ENCODE measurements at regions not wholly inside any gene's neighbourhood (a gene's known extent, or its start where the extent isn't known, plus 50 kb on each side); places are given as distances from the start of the nearest gene placed in this dataset.
"Not testable (repeated sequence)": the region's sequence is repeated elsewhere in the genome, so short reads cannot be mapped to it uniquely, and the experiment has no call there.

DNA sequence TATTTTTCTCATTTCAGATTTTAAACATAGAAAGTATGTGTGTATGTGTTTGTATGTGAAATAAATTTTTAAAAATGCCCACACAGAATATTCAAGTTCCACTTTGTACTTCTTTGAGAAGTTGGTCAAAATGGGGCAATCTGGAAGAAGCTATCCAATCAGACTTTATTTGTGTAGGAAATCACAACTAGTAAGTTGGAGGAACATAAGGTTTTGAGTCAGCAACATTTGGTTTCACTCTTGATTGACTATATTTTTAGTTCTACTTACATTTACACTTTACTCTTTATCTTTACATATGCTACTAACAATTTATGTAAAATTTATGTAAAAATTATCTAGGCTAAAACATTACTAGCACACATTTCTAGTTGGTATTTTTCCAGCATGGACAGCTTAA lies 128.1 kb downstream of the ATXN7L3B start:
- in situ Hi-C loops (cut with HindIII; ENCODE audit: low sequenced_read_pairs) = no loop called here
- no peak overlapping the region for H3K4me3 ChIP-seq (ENCODE audit: low read depth, low read length)
- TF ChIP-seq, protein P1, sequence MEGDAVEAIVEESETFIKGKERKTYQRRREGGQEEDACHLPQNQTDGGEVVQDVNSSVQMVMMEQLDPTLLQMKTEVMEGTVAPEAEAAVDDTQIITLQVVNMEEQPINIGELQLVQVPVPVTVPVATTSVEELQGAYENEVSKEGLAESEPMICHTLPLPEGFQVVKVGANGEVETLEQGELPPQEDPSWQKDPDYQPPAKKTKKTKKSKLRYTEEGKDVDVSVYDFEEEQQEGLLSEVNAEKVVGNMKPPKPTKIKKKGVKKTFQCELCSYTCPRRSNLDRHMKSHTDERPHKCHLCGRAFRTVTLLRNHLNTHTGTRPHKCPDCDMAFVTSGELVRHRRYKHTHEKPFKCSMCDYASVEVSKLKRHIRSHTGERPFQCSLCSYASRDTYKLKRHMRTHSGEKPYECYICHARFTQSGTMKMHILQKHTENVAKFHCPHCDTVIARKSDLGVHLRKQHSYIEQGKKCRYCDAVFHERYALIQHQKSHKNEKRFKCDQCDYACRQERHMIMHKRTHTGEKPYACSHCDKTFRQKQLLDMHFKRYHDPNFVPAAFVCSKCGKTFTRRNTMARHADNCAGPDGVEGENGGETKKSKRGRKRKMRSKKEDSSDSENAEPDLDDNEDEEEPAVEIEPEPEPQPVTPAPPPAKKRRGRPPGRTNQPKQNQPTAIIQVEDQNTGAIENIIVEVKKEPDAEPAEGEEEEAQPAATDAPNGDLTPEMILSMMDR (IDR thresholded peaks at IDR 0.05; ENCODE audit: low read depth, low read length, missing control alignments) = no peak
- DNase-seq (ENCODE audit: low read depth) = no peak

- TF ChIP-seq, protein P1 (IDR thresholded peaks at IDR 0.05; ENCODE audit: low read depth, low read length, missing control alignments) = no peak
- H3K4me3 ChIP-seq (ENCODE audit: low read depth, low read length) = no peak overlapping the region
- in situ Hi-C loops (cut with HindIII; ENCODE audit: low sequenced_read_pairs) = no loop called here
- DNase-seq (ENCODE audit: low read depth) = no peak
Measured at GRCh38 chr12:74671421-74671820, 133.8 kb downstream of the ATXN7L3B start.

DNA sequence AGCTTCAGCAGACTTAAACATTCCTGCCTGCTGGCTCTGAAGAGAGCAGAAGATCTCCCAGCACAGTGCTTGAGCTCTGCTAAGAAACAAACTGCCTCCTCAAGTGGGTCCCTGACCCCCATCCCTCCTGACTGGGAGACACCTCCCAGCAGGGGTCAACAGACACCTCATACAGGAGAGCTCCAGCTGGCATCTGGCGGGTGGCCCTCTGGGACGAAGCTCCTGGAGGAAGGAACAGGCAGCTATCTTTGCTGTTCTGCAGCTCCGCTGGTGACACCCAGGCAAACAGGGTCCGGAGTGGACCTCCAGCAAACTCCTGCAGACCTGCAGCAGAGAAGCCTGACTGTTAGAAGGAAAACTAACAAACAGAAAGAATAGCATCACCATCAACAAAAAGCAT lies 139.3 kb downstream of the ATXN7L3B start:
- in situ Hi-C loops (cut with HindIII; ENCODE audit: low sequenced_read_pairs) = loop anchor here (25.0 kb wide), 1 partner anchor 810 kb away; the partner anchor contains the start of gene GLIPR1
- not testable (repeated sequence) for DNase-seq (ENCODE audit: low read depth); H3K4me3 ChIP-seq (ENCODE audit: low read depth, low read length)

GRCh38 chr12:74685385-74685784 lies 147.8 kb downstream of the ATXN7L3B start:
- TF ChIP-seq, protein P1 (IDR thresholded peaks at IDR 0.05; ENCODE audit: low read depth, low read length, missing control alignments) = no peak
- no peak for DNase-seq (ENCODE audit: low read depth)
- in situ Hi-C loops (cut with HindIII; ENCODE audit: low sequenced_read_pairs) = loop anchor here (25.0 kb wide), 1 partner anchor 802 kb away; the partner anchor contains the start of gene GLIPR1
- H3K4me3 ChIP-seq (ENCODE audit: low read depth, low read length) = no peak overlapping the region

DNA sequence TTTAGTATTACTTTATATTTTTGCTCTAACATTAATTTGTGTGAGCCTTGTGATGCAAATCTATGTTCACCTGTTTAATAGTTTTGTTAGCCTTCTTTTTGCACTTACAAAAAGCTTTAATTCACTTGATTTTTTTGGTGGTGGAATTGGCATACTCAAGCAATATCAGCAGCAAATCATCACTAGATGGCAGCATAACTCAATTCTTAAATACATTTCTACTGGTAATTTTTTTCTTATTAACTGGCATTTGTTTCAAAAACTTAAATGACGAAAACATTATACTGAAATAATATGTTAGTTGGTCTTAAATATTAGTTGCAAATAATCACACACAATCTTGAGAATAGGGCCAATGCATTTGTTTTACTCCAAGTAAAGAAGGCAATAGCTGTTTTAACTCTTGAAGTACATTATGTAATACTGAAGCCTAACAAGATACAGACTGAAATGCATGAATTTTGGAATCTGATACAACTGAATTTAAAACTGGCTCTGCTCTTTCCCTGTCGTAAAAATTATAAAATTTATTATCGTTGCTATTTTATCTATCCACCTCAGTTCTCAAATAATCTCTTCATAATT lies 151.5 kb downstream of the ATXN7L3B start:
- H3K4me3 ChIP-seq (ENCODE audit: low read depth, low read length) = no peak overlapping the region
- TF ChIP-seq, protein P1 (IDR thresholded peaks at IDR 0.05; ENCODE audit: low read depth, low read length, missing control alignments) = peak; percentile 51
- peak; percentile 59 for DNase-seq (ENCODE audit: low read depth)
- in situ Hi-C loops (cut with HindIII; ENCODE audit: low sequenced_read_pairs) = loop anchor here (25.0 kb wide), 1 partner anchor 798 kb away; the partner anchor contains the start of gene GLIPR1

- in situ Hi-C loops (cut with HindIII; ENCODE audit: low sequenced_read_pairs) = loop anchor here (25.0 kb wide), 1 partner anchor 797 kb away; the partner anchor contains the start of gene GLIPR1
- DNase-seq (ENCODE audit: low read depth) = no peak
- no peak overlapping the region for H3K4me3 ChIP-seq (ENCODE audit: low read depth, low read length)
- TF ChIP-seq, protein P1 (IDR thresholded peaks at IDR 0.05; ENCODE audit: low read depth, low read length, missing control alignments) = no peak
Measured at GRCh38 chr12:74689929-74690328, 152.3 kb downstream of the ATXN7L3B start.

GRCh38 chr12:74719447-74719846 lies 181.8 kb downstream of the ATXN7L3B start:
- no peak overlapping the region for H3K4me3 ChIP-seq (ENCODE audit: low read depth, low read length)
- in situ Hi-C loops (cut with HindIII; ENCODE audit: low sequenced_read_pairs) = no loop called here
- no peak for DNase-seq (ENCODE audit: low read depth)
- TF ChIP-seq, protein P1 (IDR thresholded peaks at IDR 0.05; ENCODE audit: low read depth, low read length, missing control alignments) = no peak
